HepG2 (cell line): ENCODE measurements at regions not wholly inside any gene's neighbourhood (a gene's known extent, or its start where the extent isn't known, plus 50 kb on each side); places are given as distances from the start of the nearest gene placed in this dataset.
A peak's percentile ranks its signal among the peaks of the same experiment; 100 is the strongest.
"Not testable (repeated sequence)": the region's sequence is repeated elsewhere in the genome, so short reads cannot be mapped to it uniquely, and the experiment has no call there.

ENCODE experiments used
- ATAC-seq: fragments of 200-7000 bp; cut with Tn5 transposase; 3 replicates; pipeline ENCODE4 v1.9.1; 2020; ENCODE audit warnings: mild to moderate bottlenecking, moderate library complexity
- BruUV-seq: library from RNA; stranded (reverse); fragments of 400-500 nt; replicated peaks from 2 replicates; lab custom pipeline; 2021; lab: Mats Ljungman, UMichigan
- CTCF ChIA-PET: fragments of 300-600 bp; formaldehyde crosslinking; extraction: SDS; loops from one replicate; lab custom pipeline; 2021; ENCODE audit warnings: low total read pairs, inconsistent platforms, low intra/inter-chr PET ratio; lab: Yijun Ruan, JAX
- POLR2A ChIA-PET: fragments of 350-600 bp; sonication (Branson Sonifier 250); formaldehyde crosslinking; loops from one replicate; lab custom pipeline; 2020; ENCODE audit warnings: antibody characterized with exemption, inconsistent platforms; lab: Yijun Ruan, JAX
- DNase-seq: peaks from one replicate; pipeline ENCODE4 v3.0.0-alpha.2; 2015; ENCODE audit warnings: low spot score
- FAIRE-seq: peaks from 3 replicates; lab custom pipeline; 2011; peaks lifted over from hg19 to GRCh38; lab: Jason Lieb, UNC
- H2AFZ ChIP-seq: one replicate; pipeline ENCODE4 v1.6.1; 2011; ENCODE audit warnings: low read length, inconsistent platforms
- H3K27ac ChIP-seq: fragments of 300-600 bp; 3 replicates; pipeline ENCODE4 v1.8.0; 2011; ENCODE audit warnings: mixed run types, mild to moderate bottlenecking, mixed read lengths, low read length, inconsistent platforms; ENCODE audit not compliant: insufficient read depth; ENCODE audit errors: extremely low read length
- H3K27me3 ChIP-seq, 2 experiments: fragments of 200-600 bp in 1 of 2; 2 replicates in 1 of 2; 3 replicates in 1 of 2; pipeline versions ENCODE4 v1.6.0 to v1.8.0; 2011; ENCODE audit warnings: low read length in 2 of 2, mild to moderate bottlenecking in 2 of 2, moderate library complexity in 2 of 2, inconsistent platforms in 1 of 2; ENCODE audit not compliant: insufficient read depth in 2 of 2, control insufficient read depth in 1 of 2
- H3K36me3 ChIP-seq, 2 experiments: fragments of 200-600 bp in 1 of 2; replicated peaks in 1 of 2; 2 replicates in 1 of 2; 3 replicates in 1 of 2; pipeline versions ENCODE4 v1.5.1 to v1.8.0; 2011; ENCODE audit warnings: low read length in 2 of 2, inconsistent platforms in 1 of 2; ENCODE audit not compliant: insufficient read depth in 2 of 2, control insufficient read depth in 1 of 2
- H3K4me1 ChIP-seq: 2 replicates; pipeline ENCODE4 v1.5.1; 2012; ENCODE audit warnings: low read length, inconsistent platforms; ENCODE audit not compliant: insufficient read depth
- H3K4me2 ChIP-seq: 2 replicates; pipeline ENCODE4 v1.6.0; 2011; ENCODE audit warnings: low read depth, low read length, inconsistent platforms
- H3K4me3 ChIP-seq, 3 experiments: fragments of 200-600 bp in 1 of 3; sonication (generic), shearing (Covaris generic) in 1 of 3; replicated peaks in 1 of 3; 2 replicates each; pipeline ENCODE4 v1.5.1; 2011 to 2016; ENCODE audit warnings: low read length in 3 of 3, inconsistent platforms in 2 of 3, low read depth in 2 of 3, mild to moderate bottlenecking in 2 of 3, control low read depth in 1 of 3, mixed read lengths in 1 of 3; ENCODE audit not compliant: insufficient read depth in 1 of 3
- H3K79me2 ChIP-seq: one replicate; pipeline ENCODE4 v1.6.1; 2011; ENCODE audit warnings: low read length, inconsistent platforms; ENCODE audit not compliant: insufficient read depth
- H3K9ac ChIP-seq: 2 replicates; pipeline ENCODE4 v1.6.0; 2011; ENCODE audit warnings: mild to moderate bottlenecking, low read depth, low read length, inconsistent platforms; ENCODE audit not compliant: insufficient read depth
- H3K9me3 ChIP-seq: 2 replicates; pipeline ENCODE4 v1.5.1; 2012; ENCODE audit warnings: mild to moderate bottlenecking, low read length
- H4K20me1 ChIP-seq: 2 replicates; pipeline ENCODE4 v1.6.0; 2011; ENCODE audit warnings: inconsistent platforms, mild to moderate bottlenecking, low read length, moderate library complexity; ENCODE audit not compliant: insufficient read depth
- ATF7 ChIP-seq, 2 experiments: fragments of 450-650 bp in 1 of 2; sonication (generic) in 1 of 2; formaldehyde crosslinking in 1 of 2; IDR thresholded peaks; 2 replicates each; pipeline versions ENCODE4 v1.4.0 to v1.6.1; 2016 to 2020; ENCODE audit warnings: antibody characterized with exemption in 1 of 2, mild to moderate bottlenecking in 1 of 2, missing genetic modification reagents in 1 of 2
- CREB1 ChIP-seq, 2 experiments: fragments of 450-650 bp in 1 of 2; IDR thresholded peaks; 2 replicates each; pipeline ENCODE4 v1.6.1; 2016 to 2017; ENCODE audit warnings: control low read depth in 1 of 2, mild to moderate bottlenecking in 1 of 2, missing compliant biosample characterization in 1 of 2, missing genetic modification characterization in 1 of 2
- MAFK ChIP-seq, 2 experiments: IDR thresholded peaks in 1 of 2; conservative IDR thresholded peaks in 1 of 2; 2 replicates each; pipeline ENCODE4 v1.6.1; 2011; ENCODE audit warnings: improper control_type of control experiment in 2 of 2, low read length in 2 of 2
- MXI1 ChIP-seq: IDR thresholded peaks from 3 replicates; pipeline ENCODE4 v1.6.1; 2012; ENCODE audit warnings: low read depth, low read length, inconsistent platforms, borderline replicate concordance
- NKX3-1 ChIP-seq: sonication (generic); formaldehyde crosslinking; IDR thresholded peaks from 2 replicates; pipeline ENCODE4 v1.5.0; 2020; ENCODE audit warnings: missing genetic modification reagents
- RFX3 ChIP-seq: IDR thresholded peaks from 2 replicates; pipeline ENCODE4 v1.6.1; 2016; ENCODE audit warnings: missing biosample characterization, missing genetic modification reagents
- SP4 ChIP-seq: sonication (generic); formaldehyde crosslinking; IDR thresholded peaks from 2 replicates; pipeline ENCODE4 v1.8.1; 2023; ENCODE audit warnings: mild to moderate bottlenecking, missing genetic modification reagents
- U2AF2 ChIP-seq: fragments of 200-400 bp; formaldehyde crosslinking; IDR thresholded peaks from 2 replicates; pipeline ENCODE4 v1.6.1; 2017; ENCODE audit warnings: low read depth, mild to moderate bottlenecking, low read length
- ZBTB1 ChIP-seq: sonication (generic); formaldehyde crosslinking; IDR thresholded peaks from 2 replicates; pipeline ENCODE4 v1.4.0; 2020; ENCODE audit warnings: missing genetic modification reagents, borderline replicate concordance
- ZNF44 ChIP-seq: sonication (generic); formaldehyde crosslinking; IDR thresholded peaks from 2 replicates; pipeline ENCODE4 v1.5.1; 2020; ENCODE audit warnings: mild to moderate bottlenecking, missing genetic modification reagents
- ZNF549 ChIP-seq: sonication (generic); formaldehyde crosslinking; IDR thresholded peaks from 2 replicates; pipeline ENCODE4 v1.5.0; 2020; ENCODE audit warnings: missing genetic modification reagents
- ZNF781 ChIP-seq: sonication (generic); formaldehyde crosslinking; IDR thresholded peaks from 2 replicates; pipeline ENCODE4 v1.5.1; 2020; ENCODE audit warnings: borderline replicate concordance, mild to moderate bottlenecking, missing genetic modification reagents; ENCODE audit errors: not compliant biosample characterization
- WGBS: methylation state at CpG from one replicate; pipeline ENCODE4 v1.1.6; 2017; ENCODE audit warnings: low lambda C conversion rate; 5-methylcytosine and 5-hydroxymethylcytosine counted together
- in situ Hi-C: cut with HindIII; loops from 2 replicates; pipeline ENCODE4 v1.10.0; 2017; ENCODE audit warnings: low pct_unique_long_range_greater_than_20kb; ENCODE audit not compliant: extremely low pct_ligation_motif_present
- intact Hi-C: fragments of 100-400 bp; cut with micrococcal nuclease; formaldehyde crosslinking; loops from one replicate; pipeline ENCODE4 v1.10.0; 2022; ENCODE audit not compliant: unreplicated experiment
- TF ChIP-seq, protein P1 (sequence below): sonication (generic); formaldehyde crosslinking; IDR thresholded peaks from 2 replicates; pipeline ENCODE4 v1.5.0; 2020; ENCODE audit warnings: missing genetic modification reagents

DNA sequence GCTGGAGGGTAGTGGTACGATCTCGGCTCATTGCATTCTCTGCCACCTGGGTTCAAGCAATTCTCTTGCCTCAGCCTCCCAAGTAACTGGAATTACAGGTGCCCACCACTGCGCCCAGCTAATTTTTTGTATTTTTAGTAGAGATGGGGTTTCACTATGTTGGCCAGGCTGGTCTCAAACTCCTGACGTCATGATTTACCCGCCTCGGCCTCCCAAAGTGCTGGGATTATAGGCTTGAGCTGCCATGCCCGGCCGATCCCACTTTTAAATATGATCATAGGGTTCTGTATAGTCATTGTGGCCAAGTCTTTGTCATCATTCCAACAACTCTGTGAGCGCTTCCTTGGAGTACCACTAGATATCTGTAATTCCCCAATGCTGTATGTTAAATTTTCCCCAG lies 698.2 kb downstream of the EFNB2 start:
- WGBS: 4% methylated on average over 9 of the region's 9 CpGs
- FAIRE-seq: not testable (repeated sequence)

DNA sequence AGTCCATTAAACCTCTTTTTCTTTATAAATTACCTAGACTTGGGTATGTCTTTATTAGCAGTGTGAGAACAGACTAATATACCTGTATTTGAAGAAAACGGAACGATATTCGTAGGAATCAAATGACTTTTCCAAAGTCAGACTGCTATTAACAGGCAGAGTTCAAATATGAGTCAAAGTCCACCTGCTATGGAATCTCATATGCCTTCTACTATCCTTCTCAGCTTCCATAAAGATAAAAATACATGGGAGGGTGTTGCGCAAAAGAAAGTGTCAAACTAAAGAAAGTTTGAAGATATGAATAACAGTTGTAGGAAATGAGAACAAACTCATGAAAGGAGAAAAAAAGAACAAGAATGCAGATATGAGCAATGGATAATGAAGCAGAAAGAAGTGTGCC lies 704.6 kb downstream of the EFNB2 start:
- in situ Hi-C loops: no loop called here
- no peak overlapping the region for H3K27ac ChIP-seq
- TF ChIP-seq, protein P1, sequence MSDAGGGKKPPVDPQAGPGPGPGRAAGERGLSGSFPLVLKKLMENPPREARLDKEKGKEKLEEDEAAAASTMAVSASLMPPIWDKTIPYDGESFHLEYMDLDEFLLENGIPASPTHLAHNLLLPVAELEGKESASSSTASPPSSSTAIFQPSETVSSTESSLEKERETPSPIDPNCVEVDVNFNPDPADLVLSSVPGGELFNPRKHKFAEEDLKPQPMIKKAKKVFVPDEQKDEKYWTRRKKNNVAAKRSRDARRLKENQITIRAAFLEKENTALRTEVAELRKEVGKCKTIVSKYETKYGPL (CRISPR knock-in tag): no peak
- TF ChIP-seq NKX3-1 (CRISPR knock-in tag) (no peak), ZNF781 (CRISPR knock-in tag) (no peak), ZBTB1 (no peak), U2AF2 (no peak), RFX3 (CRISPR knock-in tag) (no peak), MXI1 (no peak), MAFK (conservative IDR thresholded peaks at IDR 0.05 in 1 of 2, IDR thresholded peaks at IDR 0.05 in 1 of 2; ENCODE audit: low read length in 2 of 2) (no peak), SP4 (no peak), ZNF549 (CRISPR knock-in tag) (no peak), ZNF44 (no peak)

More for the DNA sequence above, 698.2 kb downstream of the EFNB2 start:
- H3K27me3 ChIP-seq; H3K4me2 ChIP-seq; H3K4me3 ChIP-seq; BruUV-seq; H3K4me1 ChIP-seq; H3K9ac ChIP-seq; H3K79me2 ChIP-seq; H3K27ac ChIP-seq; H4K20me1 ChIP-seq; ATAC-seq; CTCF ChIA-PET; H3K9me3 ChIP-seq; POLR2A ChIA-PET; DNase-seq; intact Hi-C loops; H2AFZ ChIP-seq; H3K36me3 ChIP-seq; in situ Hi-C loops; TF ChIP-seq CREB1, ATF7 (CRISPR knock-in tag; IDR thresholded peaks at IDR 0.05): not testable (repeated sequence)
- TF ChIP-seq CREB1 (IDR thresholded peaks at IDR 0.05): peak; percentile 83
- TF ChIP-seq ATF7 (IDR thresholded peaks at IDR 0.05): peak; percentile 76

More for the DNA sequence above, 704.6 kb downstream of the EFNB2 start:
- H3K4me1 ChIP-seq: no peaks in the 10 kb centered on the region
- H2AFZ ChIP-seq: no peak overlapping the region
- ChIA-PET POLR2A (no interaction called here), CTCF (no interaction called here)
- no peak overlapping the region for H3K4me2 ChIP-seq
- no peak overlapping the region for H3K9ac ChIP-seq
- no peaks in the 10 kb centered on the region for H3K36me3 ChIP-seq
- H3K27me3 ChIP-seq: no peaks in the 10 kb centered on the region; a peak in 1 of 5 replicates
- FAIRE-seq (no peak), DNase-seq (no peak), ATAC-seq (no peak)
- no TSS peak for BruUV-seq
- H3K79me2 ChIP-seq: no peaks in the 10 kb centered on the region
- H3K4me3 ChIP-seq: no peak overlapping the region
- no peaks in the 10 kb centered on the region for H4K20me1 ChIP-seq
- intact Hi-C loops: no loop called here
- H3K9me3 ChIP-seq: peaks cover 22% of the 10 kb centered on the region
- 49% methylated on average over 4 of the region's 4 CpGs for WGBS
